ENCODE measurements at regions not wholly inside any gene's neighbourhood (a gene's known extent, or its start where the extent isn't known, plus 50 kb on each side); places are given as distances from the start of the nearest gene placed in this dataset.

GRCh38 chr17:31598921-31599571 lies 207.6 kb downstream of the RAB11FIP4 start:
- H3K4me3 ChIP-seq (ENCODE audit: low read depth, low read length): no peak overlapping the region
- DNase-seq (ENCODE audit: low read depth in 4 of 6, low spot score in 6 of 6): no peak
- 70% methylated on average over 10 of the region's 11 CpGs for WGBS (ENCODE audit: insufficient coverage)

GRCh38 chr17:31598399-31598782 lies 206.9 kb downstream of the RAB11FIP4 start:
- Histone ChIP-seq H3K27me3 (ENCODE audit: control insufficient read depth, insufficient read depth, low read length) (no peaks in the 10 kb centered on the region), H3K4me3 (ENCODE audit: low read depth, low read length) (no peak overlapping the region), H3K4me1 (ENCODE audit: control insufficient read depth, insufficient read depth, low read length) (peaks cover 8% of the 10 kb centered on the region), H3K36me3 (ENCODE audit: control insufficient read depth, insufficient read depth, low read length) (no peaks in the 10 kb centered on the region), H3K9me3 (ENCODE audit: control insufficient read depth, insufficient read depth, low read length) (no peaks in the 10 kb centered on the region), H3K27ac (ENCODE audit: low read depth, low read length) (no peak overlapping the region)
- WGBS (ENCODE audit: insufficient coverage): 64% methylated on average over 4 of the region's 4 CpGs
- DNase-seq (ENCODE audit: low read depth in 4 of 6, low spot score in 6 of 6): no peak

More at GRCh38 chr17:31598921-31599571, 207.6 kb downstream of the RAB11FIP4 start:
- Histone ChIP-seq H3K9me3 (ENCODE audit: control insufficient read depth, insufficient read depth, low read length) (no peaks in the 10 kb centered on the region), H3K27ac (ENCODE audit: low read depth, low read length) (no peak overlapping the region), H3K27me3 (ENCODE audit: control insufficient read depth, insufficient read depth, low read length) (no peaks in the 10 kb centered on the region), H3K36me3 (ENCODE audit: control insufficient read depth, insufficient read depth, low read length) (no peaks in the 10 kb centered on the region), H3K4me1 (ENCODE audit: control insufficient read depth, insufficient read depth, low read length) (peaks cover 8% of the 10 kb centered on the region)

GRCh38 chr17:31597646-31598398 lies 206.3 kb downstream of the RAB11FIP4 start:
- H3K9me3 ChIP-seq (ENCODE audit: control insufficient read depth, insufficient read depth, low read length): no peaks in the 10 kb centered on the region
- H3K36me3 ChIP-seq (ENCODE audit: control insufficient read depth, insufficient read depth, low read length): no peaks in the 10 kb centered on the region
- H3K4me1 ChIP-seq (ENCODE audit: control insufficient read depth, insufficient read depth, low read length): peaks cover 8% of the 10 kb centered on the region
- no peak overlapping the region for H3K27ac ChIP-seq (ENCODE audit: low read depth, low read length)
- WGBS (ENCODE audit: insufficient coverage): 93% methylated on average over 9 of the region's 10 CpGs
- H3K4me3 ChIP-seq (ENCODE audit: low read depth, low read length): no peak overlapping the region
- H3K27me3 ChIP-seq (ENCODE audit: control insufficient read depth, insufficient read depth, low read length): no peaks in the 10 kb centered on the region
- DNase-seq (ENCODE audit: low read depth in 4 of 6, low spot score in 6 of 6): no peak

GRCh38 chr17:31596382-31597323 lies 205.2 kb downstream of the RAB11FIP4 start:
- no peaks in the 10 kb centered on the region for H3K36me3 ChIP-seq (ENCODE audit: control insufficient read depth, insufficient read depth, low read length)
- DNase-seq (ENCODE audit: low read depth in 4 of 6, low spot score in 6 of 6): no peak
- H3K4me1 ChIP-seq (ENCODE audit: control insufficient read depth, insufficient read depth, low read length): peaks cover 8% of the 10 kb centered on the region
- H3K27me3 ChIP-seq (ENCODE audit: control insufficient read depth, insufficient read depth, low read length): no peaks in the 10 kb centered on the region
- WGBS (ENCODE audit: insufficient coverage): 75% methylated on average over 16 of the region's 16 CpGs
- no peak overlapping the region for H3K4me3 ChIP-seq (ENCODE audit: low read depth, low read length)
- H3K9me3 ChIP-seq (ENCODE audit: control insufficient read depth, insufficient read depth, low read length): no peaks in the 10 kb centered on the region
- H3K27ac ChIP-seq (ENCODE audit: low read depth, low read length): no peak overlapping the region

GRCh38 chr17:31595666-31596381 lies 204.3 kb downstream of the RAB11FIP4 start:
- Histone ChIP-seq H3K27me3 (ENCODE audit: control insufficient read depth, insufficient read depth, low read length) (no peaks in the 10 kb centered on the region), H3K27ac (ENCODE audit: low read depth, low read length) (no peak overlapping the region), H3K4me1 (ENCODE audit: control insufficient read depth, insufficient read depth, low read length) (peaks cover 8% of the 10 kb centered on the region), H3K9me3 (ENCODE audit: control insufficient read depth, insufficient read depth, low read length) (no peaks in the 10 kb centered on the region), H3K36me3 (ENCODE audit: control insufficient read depth, insufficient read depth, low read length) (no peaks in the 10 kb centered on the region), H3K4me3 (ENCODE audit: low read depth, low read length) (no peak overlapping the region)
- WGBS (ENCODE audit: insufficient coverage): 56% methylated on average over 2 of the region's 10 CpGs
- no peak for DNase-seq (ENCODE audit: low read depth in 4 of 6, low spot score in 6 of 6)

GRCh38 chr17:31595076-31595475 lies 203.6 kb downstream of the RAB11FIP4 start:
- Histone ChIP-seq H3K27ac (ENCODE audit: low read depth, low read length) (no peak overlapping the region), H3K4me3 (ENCODE audit: low read depth, low read length) (no peak overlapping the region), H3K27me3 (ENCODE audit: control insufficient read depth, insufficient read depth, low read length) (no peaks in the 10 kb centered on the region), H3K36me3 (ENCODE audit: control insufficient read depth, insufficient read depth, low read length) (no peaks in the 10 kb centered on the region), H3K9me3 (ENCODE audit: control insufficient read depth, insufficient read depth, low read length) (no peaks in the 10 kb centered on the region), H3K4me1 (ENCODE audit: control insufficient read depth, insufficient read depth, low read length) (peaks cover 8% of the 10 kb centered on the region)
- 88% methylated on average over 1 of the region's 2 CpGs for WGBS (ENCODE audit: insufficient coverage)
- DNase-seq (ENCODE audit: low read depth in 4 of 6, low spot score in 6 of 6): no peak

GRCh38 chr17:31594416-31594815 lies 202.9 kb downstream of the RAB11FIP4 start:
- Histone ChIP-seq H3K27me3 (ENCODE audit: control insufficient read depth, insufficient read depth, low read length) (no peaks in the 10 kb centered on the region), H3K4me1 (ENCODE audit: control insufficient read depth, insufficient read depth, low read length) (peaks cover 8% of the 10 kb centered on the region), H3K4me3 (ENCODE audit: low read depth, low read length) (no peak overlapping the region), H3K27ac (ENCODE audit: low read depth, low read length) (no peak overlapping the region), H3K36me3 (ENCODE audit: control insufficient read depth, insufficient read depth, low read length) (no peaks in the 10 kb centered on the region), H3K9me3 (ENCODE audit: control insufficient read depth, insufficient read depth, low read length) (no peaks in the 10 kb centered on the region)
- DNase-seq (ENCODE audit: low read depth in 4 of 6, low spot score in 6 of 6): no peak
- WGBS (ENCODE audit: insufficient coverage): 94% methylated on average over 3 of the region's 3 CpGs

- Histone ChIP-seq H3K27ac (ENCODE audit: low read depth, low read length) (no peak overlapping the region), H3K9me3 (ENCODE audit: control insufficient read depth, insufficient read depth, low read length) (no peaks in the 10 kb centered on the region), H3K4me1 (ENCODE audit: control insufficient read depth, insufficient read depth, low read length) (peaks cover 8% of the 10 kb centered on the region), H3K36me3 (ENCODE audit: control insufficient read depth, insufficient read depth, low read length) (no peaks in the 10 kb centered on the region), H3K27me3 (ENCODE audit: control insufficient read depth, insufficient read depth, low read length) (no peaks in the 10 kb centered on the region), H3K4me3 (ENCODE audit: low read depth, low read length) (no peak overlapping the region)
- WGBS (ENCODE audit: insufficient coverage): 59% methylated on average over 7 of the region's 7 CpGs
- DNase-seq (ENCODE audit: low read depth in 4 of 6, low spot score in 6 of 6): peak in 1 of 6 donors; percentile 16
Observed at GRCh38 chr17:31593806-31594205, 202.3 kb downstream of the RAB11FIP4 start.

- Histone ChIP-seq H3K9me3 (ENCODE audit: control insufficient read depth, insufficient read depth, low read length) (no peaks in the 10 kb centered on the region), H3K27me3 (ENCODE audit: control insufficient read depth, insufficient read depth, low read length) (no peaks in the 10 kb centered on the region), H3K4me3 (ENCODE audit: low read depth, low read length) (no peak overlapping the region), H3K36me3 (ENCODE audit: control insufficient read depth, insufficient read depth, low read length) (no peaks in the 10 kb centered on the region), H3K4me1 (ENCODE audit: control insufficient read depth, insufficient read depth, low read length) (peaks cover 8% of the 10 kb centered on the region), H3K27ac (ENCODE audit: low read depth, low read length) (no peak overlapping the region)
- 93% methylated on average over 2 of the region's 2 CpGs for WGBS (ENCODE audit: insufficient coverage)
- no peak for DNase-seq (ENCODE audit: low read depth in 4 of 6, low spot score in 6 of 6)
Observed at GRCh38 chr17:31591924-31592323, 200.4 kb downstream of the RAB11FIP4 start.
